HG03469 (cell line): ENCODE measurements at regions not wholly inside any gene's neighbourhood (a gene's known extent, or its start where the extent isn't known, plus 50 kb on each side); places are given as distances from the start of the nearest gene placed in this dataset.
A peak's percentile ranks its signal among the peaks of the same experiment; 100 is the strongest.

Source experiments
- ATAC-seq: cut with Tn5 transposase; IDR thresholded peaks from one replicate; pipeline ENCODE4 v1.9.1; 2021; ENCODE audit warnings: mild to moderate bottlenecking, moderate library complexity, moderate number of reproducible peaks; ENCODE audit not compliant: unreplicated experiment

- no peak for ATAC-seq
These were observed 310.6 kb downstream of the TFEC start for GRCh38 chr7:115719963-115720362.

GRCh38 chr7:115709664-115710063 lies 320.9 kb downstream of the TFEC start:
- no peak for ATAC-seq

DNA sequence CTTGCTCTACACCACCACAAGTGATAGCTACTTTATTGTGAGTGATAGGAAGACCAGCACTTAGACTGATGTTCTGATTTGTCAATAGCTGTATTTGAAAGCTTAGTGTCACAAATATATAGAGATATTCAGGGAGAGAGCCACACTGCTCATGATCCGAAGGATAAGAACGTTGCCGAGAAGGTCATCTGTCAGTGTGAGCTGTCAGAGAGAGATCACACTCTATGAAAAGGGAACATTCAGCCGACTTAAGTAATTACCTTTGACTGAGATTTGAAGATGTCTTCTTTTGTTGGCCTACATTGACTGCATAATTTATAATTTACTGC lies 322.6 kb downstream of the TFEC start:
- no peak for ATAC-seq

- no peak for ATAC-seq
These were observed 323.1 kb downstream of the TFEC start for GRCh38 chr7:115707258-115708012.

- no peak for ATAC-seq
These were observed 325.7 kb downstream of the TFEC start for GRCh38 chr7:115704884-115705283.

DNA sequence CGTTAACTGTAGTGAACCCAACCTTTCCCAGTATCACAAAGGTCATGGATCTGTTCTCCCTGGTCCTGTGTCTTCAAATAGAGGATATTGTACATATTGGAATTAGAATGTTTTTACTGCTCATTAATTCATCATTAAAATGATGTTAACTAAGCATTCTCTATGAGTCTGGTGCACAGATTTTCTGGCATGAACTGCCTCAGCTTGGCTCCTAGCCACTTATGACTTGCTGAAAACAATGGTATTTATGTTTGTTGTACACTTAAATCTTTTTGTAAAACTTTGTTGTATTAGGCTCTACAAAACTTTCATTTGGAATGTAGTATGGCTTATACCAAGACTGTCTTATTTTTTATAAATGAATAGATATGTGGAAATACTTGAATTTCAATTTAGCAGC lies 329.4 kb downstream of the TFEC start:
- ATAC-seq: no peak

DNA sequence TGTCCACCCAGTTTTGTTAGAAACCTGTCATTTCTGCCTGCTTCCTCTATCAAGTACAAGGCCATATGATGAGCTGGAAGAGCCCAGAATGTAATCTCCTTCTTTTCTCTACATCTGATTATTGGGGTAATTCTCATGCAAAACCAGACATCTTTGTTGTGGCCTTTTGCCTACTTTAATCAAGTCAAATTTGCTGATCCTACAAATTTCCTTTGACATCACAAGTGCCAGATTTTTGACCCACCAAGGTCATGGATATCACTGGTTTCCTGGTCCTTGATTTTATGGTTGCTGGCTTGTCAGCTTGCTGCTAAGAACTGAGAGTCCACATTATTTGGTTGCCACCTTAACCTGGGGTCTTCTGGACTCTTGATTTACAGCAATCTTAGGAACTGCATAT lies 336.1 kb downstream of the TFEC start:
- ATAC-seq: no peak

GRCh38 chr7:115693779-115694178 lies 336.8 kb downstream of the TFEC start:
- ATAC-seq: no peak

GRCh38 chr7:115689941-115690340 lies 340.6 kb downstream of the TFEC start:
- ATAC-seq: no peak

GRCh38 chr7:115683093-115683492 lies 347.5 kb downstream of the TFEC start:
- ATAC-seq: no peak

DNA sequence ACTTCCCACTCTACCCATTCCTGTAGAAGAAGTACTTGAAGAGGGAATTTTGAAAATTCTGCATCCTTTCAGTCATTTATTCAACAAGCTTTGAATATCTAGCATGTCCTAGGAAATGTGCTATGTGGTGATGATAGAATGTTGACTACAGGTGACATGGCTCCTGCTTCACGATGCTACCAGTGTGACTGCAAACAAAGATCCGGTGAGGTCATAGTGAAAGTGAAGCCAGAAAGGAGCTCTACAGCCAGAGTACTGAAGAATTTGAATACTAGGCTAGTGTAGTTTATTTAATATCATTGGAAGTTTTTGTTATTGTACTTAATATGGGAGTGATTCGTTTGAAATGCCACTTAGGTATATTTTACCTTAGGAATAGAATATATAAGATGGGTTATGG lies 348.1 kb downstream of the TFEC start:
- peak; percentile 71 for ATAC-seq

DNA sequence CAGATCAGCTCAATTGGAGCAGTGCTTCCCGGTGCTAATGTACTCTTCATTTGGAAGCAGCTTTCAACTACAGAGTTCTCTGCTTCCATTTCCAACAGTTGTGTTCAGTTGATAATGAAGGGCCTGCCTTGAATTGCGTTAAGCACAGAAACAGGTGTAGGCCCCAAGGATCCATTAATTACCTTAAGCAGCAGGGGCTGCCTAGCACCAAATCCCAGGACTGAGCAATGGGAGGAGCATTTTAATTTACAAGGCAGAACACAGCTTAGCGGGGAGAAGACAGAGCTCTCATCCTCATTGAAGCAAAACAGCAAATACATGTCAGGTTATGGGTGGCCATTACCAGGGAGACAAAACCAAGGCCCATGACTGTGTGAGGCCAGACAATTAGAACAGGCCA lies 349.6 kb downstream of the TFEC start:
- ATAC-seq: no peak

DNA sequence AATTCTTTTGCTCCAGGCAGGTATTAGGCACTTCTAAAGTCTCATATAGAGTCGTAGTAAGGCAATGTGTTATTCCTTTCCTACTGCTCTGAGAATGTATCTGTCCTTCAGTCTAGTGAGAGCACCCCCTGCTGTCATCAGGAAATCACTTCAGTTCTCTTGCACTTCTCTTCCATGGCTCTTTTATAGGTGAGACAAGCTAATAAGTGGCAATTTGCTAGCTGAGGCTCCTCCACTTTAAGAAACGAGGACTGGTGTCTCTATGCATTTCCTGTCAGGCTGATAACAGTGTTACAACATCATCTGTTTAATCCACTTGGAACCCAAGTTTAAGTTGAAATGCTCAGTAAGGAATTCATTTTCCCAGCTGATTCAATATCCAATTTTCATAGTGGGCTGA lies 350.6 kb downstream of the TFEC start:
- ATAC-seq: peak; percentile 68

GRCh38 chr7:115679423-115679822 lies 351.1 kb downstream of the TFEC start:
- ATAC-seq: no peak

GRCh38 chr7:115678086-115678982 lies 352.2 kb downstream of the TFEC start:
- no peak for ATAC-seq

DNA sequence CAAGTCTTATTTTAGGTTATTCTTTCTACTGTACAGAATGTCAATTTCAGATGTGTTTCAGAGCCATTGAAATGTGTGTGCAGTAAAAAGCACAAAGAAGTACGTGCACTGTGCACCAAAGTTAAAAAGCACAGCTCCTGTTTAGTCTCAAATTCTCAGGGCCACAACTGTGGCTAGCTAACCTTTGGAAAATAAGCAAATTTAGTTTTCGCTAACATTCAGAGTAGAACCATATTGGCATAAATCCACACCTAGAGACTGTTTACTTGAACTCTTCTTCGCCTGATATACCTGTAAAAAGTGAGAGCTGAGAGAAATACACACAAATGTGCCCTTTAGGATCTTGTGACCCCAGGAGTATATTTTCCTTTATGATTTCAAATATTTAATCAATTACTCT lies 353.9 kb downstream of the TFEC start:
- no peak for ATAC-seq

GRCh38 chr7:115676080-115676479 lies 354.5 kb downstream of the TFEC start:
- no peak for ATAC-seq

DNA sequence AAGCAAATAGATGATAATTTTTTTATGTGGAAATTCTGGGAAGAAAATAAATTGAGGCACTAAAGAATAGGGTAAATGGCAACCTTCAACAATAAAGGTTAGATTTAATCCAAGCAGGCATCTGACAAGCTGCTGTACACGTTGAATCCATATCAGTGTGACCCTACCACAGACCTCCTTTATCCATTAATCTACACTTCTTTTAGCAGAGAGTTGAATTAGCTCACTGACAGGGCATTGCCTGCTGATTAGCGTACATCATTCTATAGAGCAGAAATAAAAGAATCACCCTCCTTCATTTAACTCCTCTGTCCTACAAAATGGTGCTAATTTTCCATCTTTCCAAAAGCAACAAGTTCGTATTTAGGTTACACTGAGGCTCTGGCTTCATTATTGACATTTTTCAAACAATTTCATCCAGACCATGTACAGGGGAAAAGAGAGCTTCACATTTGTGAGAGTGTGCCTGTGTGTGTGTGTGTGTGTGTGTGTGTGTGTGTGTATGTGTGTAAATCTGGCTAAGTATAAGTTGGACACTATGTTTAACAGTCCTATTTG lies 356.0 kb downstream of the TFEC start:
- ATAC-seq: no peak

DNA sequence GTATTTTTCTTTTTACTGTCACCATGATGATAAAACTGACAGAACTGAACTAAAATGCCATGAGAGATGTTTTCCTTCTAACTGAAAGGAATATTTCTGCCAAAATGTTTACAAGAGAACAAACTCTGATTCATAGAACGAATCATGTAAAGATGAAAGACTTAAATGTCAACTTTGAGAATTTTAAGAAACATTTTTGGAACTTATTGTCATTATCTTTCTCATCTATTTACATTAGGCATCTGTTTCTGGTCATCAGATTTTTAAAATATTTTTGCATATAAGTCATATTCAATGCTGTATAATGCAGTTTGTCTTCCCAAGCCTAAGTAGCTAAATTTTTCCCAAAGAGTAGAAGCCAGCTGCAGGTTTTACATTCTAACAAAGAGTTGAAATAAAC lies 358.5 kb downstream of the TFEC start:
- ATAC-seq: no peak

GRCh38 chr7:115662676-115663075 lies 367.9 kb downstream of the TFEC start:
- ATAC-seq: no peak

GRCh38 chr7:115662120-115662519 lies 368.4 kb downstream of the TFEC start:
- ATAC-seq: no peak

DNA sequence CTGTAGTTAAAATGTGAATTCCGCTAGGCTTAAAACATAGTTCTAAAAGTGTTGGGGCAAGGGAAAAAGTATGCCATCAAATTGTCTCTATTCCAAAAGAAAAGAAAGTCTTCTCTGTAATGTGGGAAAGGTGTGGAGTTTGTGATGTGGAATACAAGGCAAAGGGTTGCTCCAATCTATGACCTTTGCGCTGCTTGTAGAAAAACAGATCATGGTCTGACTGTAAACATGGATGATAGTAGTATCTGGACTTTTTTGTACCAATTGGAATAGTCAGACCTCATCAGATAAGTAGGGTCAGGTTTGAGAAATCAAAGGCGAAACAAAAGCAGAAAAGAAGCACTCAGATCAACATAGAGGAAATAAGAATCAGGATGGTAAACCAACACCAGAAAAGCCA lies 372.3 kb downstream of the TFEC start:
- ATAC-seq: no peak
